GM12873 (cell line): ENCODE measurements at regions not wholly inside any gene's neighbourhood (a gene's known extent, or its start where the extent isn't known, plus 50 kb on each side); places are given as distances from the start of the nearest gene placed in this dataset.

ENCODE experiments used
- TF ChIP-seq, protein P1 (sequence below): IDR thresholded peaks from 2 replicates; pipeline ENCODE4 v1.5.1; 2012; ENCODE audit warnings: low read depth, mild to moderate bottlenecking, moderate library complexity, low read length, control low read depth; ENCODE audit not compliant: insufficient read depth; ENCODE audit errors: missing control alignments

- TF ChIP-seq, protein P1, sequence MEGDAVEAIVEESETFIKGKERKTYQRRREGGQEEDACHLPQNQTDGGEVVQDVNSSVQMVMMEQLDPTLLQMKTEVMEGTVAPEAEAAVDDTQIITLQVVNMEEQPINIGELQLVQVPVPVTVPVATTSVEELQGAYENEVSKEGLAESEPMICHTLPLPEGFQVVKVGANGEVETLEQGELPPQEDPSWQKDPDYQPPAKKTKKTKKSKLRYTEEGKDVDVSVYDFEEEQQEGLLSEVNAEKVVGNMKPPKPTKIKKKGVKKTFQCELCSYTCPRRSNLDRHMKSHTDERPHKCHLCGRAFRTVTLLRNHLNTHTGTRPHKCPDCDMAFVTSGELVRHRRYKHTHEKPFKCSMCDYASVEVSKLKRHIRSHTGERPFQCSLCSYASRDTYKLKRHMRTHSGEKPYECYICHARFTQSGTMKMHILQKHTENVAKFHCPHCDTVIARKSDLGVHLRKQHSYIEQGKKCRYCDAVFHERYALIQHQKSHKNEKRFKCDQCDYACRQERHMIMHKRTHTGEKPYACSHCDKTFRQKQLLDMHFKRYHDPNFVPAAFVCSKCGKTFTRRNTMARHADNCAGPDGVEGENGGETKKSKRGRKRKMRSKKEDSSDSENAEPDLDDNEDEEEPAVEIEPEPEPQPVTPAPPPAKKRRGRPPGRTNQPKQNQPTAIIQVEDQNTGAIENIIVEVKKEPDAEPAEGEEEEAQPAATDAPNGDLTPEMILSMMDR = no peak
Measured at GRCh38 chr5:8098081-8098480, 229.1 kb downstream of the MTRR start.

DNA sequence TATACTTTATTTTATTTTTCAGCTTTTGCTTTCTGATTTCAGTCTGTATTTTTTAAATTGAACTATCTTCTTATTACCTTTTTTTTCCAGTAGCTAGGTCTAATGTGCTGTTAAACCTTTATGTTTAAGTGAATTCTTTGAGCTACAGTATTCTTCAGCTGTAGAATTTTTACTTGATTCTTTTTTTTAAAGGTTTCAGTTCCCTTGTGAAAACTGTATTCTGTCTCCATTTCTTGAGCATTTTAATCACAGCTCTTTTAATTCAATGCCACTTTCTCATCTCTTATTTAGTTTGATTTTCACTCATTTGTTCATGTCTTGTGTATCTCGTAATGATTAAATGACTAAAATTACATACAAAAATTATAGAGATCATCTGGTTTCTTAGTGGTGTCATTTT, 233.8 kb downstream of the MTRR start:
- TF ChIP-seq, protein P1 = no peak

- TF ChIP-seq, protein P1 = no peak
Measured at GRCh38 chr5:8114597-8115266, 245.8 kb downstream of the MTRR start.

GRCh38 chr5:8123559-8123958, 254.6 kb downstream of the MTRR start:
- TF ChIP-seq, protein P1 = no peak

DNA sequence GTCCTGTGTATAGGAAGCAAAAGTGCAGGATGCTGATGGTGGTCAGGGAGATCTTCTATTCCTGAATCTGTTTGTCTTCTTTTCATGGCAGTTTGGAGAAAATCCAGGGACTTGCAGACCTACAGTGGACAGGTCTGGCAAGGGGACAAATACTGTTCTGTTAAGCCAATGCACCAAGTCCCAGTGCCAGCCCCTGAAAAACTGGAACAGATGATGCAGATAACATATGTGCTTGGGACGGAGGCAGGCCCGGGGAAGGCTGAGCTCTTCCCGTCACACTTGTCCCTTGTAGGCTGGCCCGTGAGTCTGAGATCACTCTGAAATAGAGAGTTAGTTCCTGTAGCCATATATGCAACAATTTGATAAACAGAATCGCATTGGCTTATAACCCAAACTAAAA, 265.7 kb downstream of the MTRR start:
- TF ChIP-seq, protein P1 = no peak

DNA sequence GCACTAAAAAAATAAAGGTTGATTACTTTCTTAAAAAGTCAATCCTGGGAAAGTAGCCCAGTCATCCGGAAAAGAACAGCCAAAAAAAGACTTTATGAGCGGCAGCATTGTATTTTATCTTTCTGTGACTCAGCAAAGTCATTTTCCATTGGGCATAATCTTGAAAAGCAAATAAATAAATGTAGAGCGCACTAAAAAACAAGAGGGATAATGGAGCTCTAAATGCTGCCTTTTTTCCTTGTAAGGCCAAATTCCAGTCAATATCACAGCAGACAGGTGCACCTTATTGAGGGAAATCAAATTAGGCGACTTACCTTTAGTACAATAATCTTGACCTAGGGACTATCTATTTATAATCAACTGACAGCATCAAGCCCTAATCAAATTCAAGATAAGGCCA, 266.8 kb downstream of the MTRR start:
- TF ChIP-seq, protein P1 = no peak

GRCh38 chr5:8136271-8136670, 267.3 kb downstream of the MTRR start:
- TF ChIP-seq, protein P1 = no peak
